Mononuclear cell (primary cell): ENCODE measurements at regions not wholly inside any gene's neighbourhood (a gene's known extent, or its start where the extent isn't known, plus 50 kb on each side); places are given as distances from the start of the nearest gene placed in this dataset.

ENCODE experiments used
- H3K27me3 ChIP-seq: 2 replicates; pipeline ENCODE4 v1.6.0; 2011; ENCODE audit warnings: low read length, control low read depth; ENCODE audit not compliant: insufficient read depth
- H3K4me1 ChIP-seq: 2 replicates; pipeline ENCODE4 v1.5.1; 2011; ENCODE audit warnings: mild to moderate bottlenecking, low read length, control low read depth; ENCODE audit not compliant: insufficient read depth
- H3K4me3 ChIP-seq: 2 replicates; pipeline ENCODE4 v1.5.1; 2011; ENCODE audit warnings: mild to moderate bottlenecking, low read length, moderate library complexity
- H3K9me3 ChIP-seq: 2 replicates; pipeline ENCODE4 v1.5.1; 2011; ENCODE audit warnings: low read depth, mild to moderate bottlenecking, control low read depth, low read length

DNA sequence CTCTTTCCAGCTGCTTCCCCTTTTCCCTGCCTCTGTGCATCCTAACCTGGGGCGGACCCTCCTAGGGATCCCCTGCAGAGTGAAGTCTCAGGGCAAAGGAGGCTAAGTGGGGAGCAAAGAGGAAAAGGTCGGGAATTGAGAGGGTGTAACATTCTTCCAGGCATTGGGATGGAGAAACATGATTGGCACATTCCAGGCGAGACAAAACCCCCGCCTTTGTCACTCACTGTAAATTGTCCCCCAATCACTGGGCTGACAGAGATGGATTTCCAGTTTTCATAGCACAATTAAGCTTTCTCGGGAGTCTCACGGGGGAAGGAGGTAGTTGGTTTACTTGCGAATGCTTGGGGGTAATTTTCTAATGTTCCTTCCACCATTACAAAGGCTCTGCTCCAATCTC is 74.9 kb downstream of the MIAT start:
- H3K4me3 ChIP-seq, result no peak overlapping the region
- no peaks in the 10 kb centered on the region for H3K27me3 ChIP-seq
- no peaks in the 10 kb centered on the region for H3K9me3 ChIP-seq
- no peaks in the 10 kb centered on the region for H3K4me1 ChIP-seq

DNA sequence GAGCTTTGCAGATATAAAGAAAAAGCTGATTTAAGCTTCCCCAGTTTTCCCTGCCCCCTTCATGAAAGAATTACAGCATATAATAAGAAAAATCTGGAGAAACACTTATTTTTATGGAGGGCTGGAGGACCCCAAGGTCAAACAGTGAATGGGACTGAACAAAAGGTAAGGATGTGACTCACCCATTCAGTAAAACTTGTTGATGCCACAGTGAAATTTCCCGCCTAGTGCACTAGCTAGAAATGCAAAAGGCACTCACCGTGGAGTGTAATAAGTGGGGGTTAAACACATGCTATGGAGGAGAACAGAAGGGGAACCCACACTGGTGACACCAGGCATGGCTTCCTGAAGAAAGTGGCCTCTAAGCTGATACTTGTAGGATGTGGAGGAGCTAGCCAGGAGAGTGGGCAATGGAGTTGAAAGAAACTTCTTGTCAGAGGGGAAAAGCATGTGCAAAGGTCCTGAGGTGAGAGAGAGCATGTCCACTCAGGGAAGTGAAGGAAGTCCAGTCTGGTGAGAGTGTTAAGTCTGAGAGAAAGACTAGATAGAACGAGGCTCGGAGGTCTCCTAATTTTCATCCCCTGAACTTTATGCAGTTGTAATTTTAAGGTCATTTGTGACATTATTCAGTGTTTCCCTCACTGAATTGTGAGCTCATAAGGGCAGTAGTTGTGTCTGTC is 77.1 kb downstream of the MIAT start:
- Histone ChIP-seq H3K27me3 (no peaks in the 10 kb centered on the region), H3K4me3 (no peak overlapping the region), H3K9me3 (no peaks in the 10 kb centered on the region), H3K4me1 (no peaks in the 10 kb centered on the region)

- H3K4me3 ChIP-seq, result no peak overlapping the region
- H3K9me3 ChIP-seq, result no peaks in the 10 kb centered on the region
- no peaks in the 10 kb centered on the region for H3K4me1 ChIP-seq
- H3K27me3 ChIP-seq, result no peaks in the 10 kb centered on the region
Measured at GRCh38 chr22:26735019-26735409, 77.6 kb downstream of the MIAT start.

- Histone ChIP-seq H3K9me3 (no peaks in the 10 kb centered on the region), H3K4me1 (no peaks in the 10 kb centered on the region), H3K27me3 (no peaks in the 10 kb centered on the region), H3K4me3 (no peak overlapping the region)
Measured at GRCh38 chr22:26737262-26737661, 79.9 kb downstream of the MIAT start.

- Histone ChIP-seq H3K4me3 (no peak overlapping the region), H3K9me3 (no peaks in the 10 kb centered on the region), H3K27me3 (no peaks in the 10 kb centered on the region), H3K4me1 (no peaks in the 10 kb centered on the region)
Measured at GRCh38 chr22:26740253-26740652, 82.9 kb downstream of the MIAT start.

DNA sequence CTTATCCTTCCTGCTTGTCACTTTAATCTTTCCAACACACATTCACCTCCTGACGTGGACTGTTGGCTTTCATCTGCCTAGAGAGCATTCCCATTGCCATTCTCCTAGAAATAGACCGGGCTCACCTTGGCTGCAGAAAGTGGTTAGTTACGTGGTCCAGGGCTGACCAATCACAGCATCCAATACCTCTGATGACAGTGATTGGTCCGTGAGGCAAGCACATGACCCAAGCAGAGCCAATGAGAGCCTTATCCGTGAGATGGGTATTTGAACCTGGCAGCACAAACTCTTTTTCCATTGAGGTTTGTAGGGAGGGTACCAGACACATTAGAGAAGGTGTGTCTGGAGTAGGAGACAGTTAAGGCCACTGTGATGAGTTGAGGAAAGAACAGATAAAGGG is 85.8 kb downstream of the MIAT start:
- no peaks in the 10 kb centered on the region for H3K4me1 ChIP-seq
- H3K9me3 ChIP-seq, result no peaks in the 10 kb centered on the region
- no peak overlapping the region for H3K4me3 ChIP-seq
- no peaks in the 10 kb centered on the region for H3K27me3 ChIP-seq

GRCh38 chr22:26744892-26745808 is 87.8 kb downstream of the MIAT start:
- H3K9me3 ChIP-seq, result no peaks in the 10 kb centered on the region
- no peak overlapping the region for H3K4me3 ChIP-seq
- no peaks in the 10 kb centered on the region for H3K27me3 ChIP-seq
- H3K4me1 ChIP-seq, result no peaks in the 10 kb centered on the region

DNA sequence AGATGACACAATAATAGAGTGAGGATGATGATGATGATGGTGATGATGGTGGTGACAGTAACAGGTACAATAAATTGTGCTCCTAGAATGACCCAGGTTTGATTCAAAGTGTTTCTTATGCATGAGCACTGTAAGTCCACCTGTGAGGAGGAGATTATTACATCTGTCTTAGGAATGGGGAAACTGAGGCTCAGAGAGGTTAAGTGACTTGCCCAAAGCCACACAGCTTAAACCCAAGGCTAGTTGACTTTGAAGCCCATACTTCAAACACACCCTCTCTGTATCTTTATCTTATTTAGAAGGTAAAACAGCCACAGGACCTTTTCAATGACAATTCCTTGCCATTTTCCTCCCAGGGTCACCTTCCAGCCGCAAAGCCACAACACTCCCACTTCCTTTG is 88.9 kb downstream of the MIAT start:
- Histone ChIP-seq H3K4me1 (peaks cover 5% of the 10 kb centered on the region), H3K9me3 (no peaks in the 10 kb centered on the region), H3K4me3 (no peak overlapping the region)

GRCh38 chr22:26748845-26749244 is 91.5 kb downstream of the MIAT start:
- H3K4me1 ChIP-seq, result peaks cover 8% of the 10 kb centered on the region
- H3K27me3 ChIP-seq, result no peaks in the 10 kb centered on the region
- H3K9me3 ChIP-seq, result no peaks in the 10 kb centered on the region
- H3K4me3 ChIP-seq, result no peak overlapping the region

More for the DNA sequence above, 88.9 kb downstream of the MIAT start:
- H3K27me3 ChIP-seq, result no peaks in the 10 kb centered on the region

- Histone ChIP-seq H3K4me3 (no peak overlapping the region), H3K27me3 (no peaks in the 10 kb centered on the region), H3K9me3 (no peaks in the 10 kb centered on the region), H3K4me1 (peaks cover 8% of the 10 kb centered on the region)
Measured at GRCh38 chr22:26751217-26751616, 93.8 kb downstream of the MIAT start.

DNA sequence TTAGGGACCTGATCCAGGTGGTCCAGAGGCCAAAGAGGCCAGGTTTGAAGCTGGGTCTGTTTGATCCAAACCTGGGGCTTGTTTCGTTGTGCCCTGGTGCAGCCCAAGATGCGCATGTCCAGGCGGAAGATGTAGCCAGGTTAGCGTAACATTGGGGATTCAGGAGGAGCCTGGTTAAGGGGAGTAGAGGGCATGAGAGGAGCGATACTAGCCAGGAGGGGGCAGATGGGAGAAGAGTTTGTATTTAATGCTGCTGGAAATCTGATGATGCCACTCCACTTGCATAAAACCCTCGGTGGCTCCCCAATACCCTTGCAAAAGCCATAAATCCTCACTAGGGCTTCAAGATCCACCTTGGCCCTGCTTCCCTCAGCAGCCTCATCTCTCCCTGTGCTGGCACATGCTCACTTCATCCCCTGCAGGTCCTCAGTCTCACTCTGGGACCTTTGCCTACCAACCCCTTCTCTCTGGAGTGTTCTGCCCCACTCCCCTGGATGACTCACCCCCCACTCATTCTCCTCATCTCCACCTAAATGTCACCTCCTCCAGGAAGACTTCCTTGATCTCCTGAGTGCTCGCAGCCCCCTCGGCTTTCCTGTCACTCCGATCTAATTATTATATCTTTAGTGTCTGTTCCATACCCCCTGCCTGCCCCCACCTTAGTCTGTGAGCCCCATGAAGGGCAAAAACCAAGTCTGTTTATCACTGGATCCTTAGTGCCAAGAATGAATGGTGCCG is 95.9 kb downstream of the MIAT start:
- peaks cover 8% of the 10 kb centered on the region for H3K4me1 ChIP-seq
- no peaks in the 10 kb centered on the region for H3K9me3 ChIP-seq
- no peaks in the 10 kb centered on the region for H3K27me3 ChIP-seq
- H3K4me3 ChIP-seq, result no peak overlapping the region

DNA sequence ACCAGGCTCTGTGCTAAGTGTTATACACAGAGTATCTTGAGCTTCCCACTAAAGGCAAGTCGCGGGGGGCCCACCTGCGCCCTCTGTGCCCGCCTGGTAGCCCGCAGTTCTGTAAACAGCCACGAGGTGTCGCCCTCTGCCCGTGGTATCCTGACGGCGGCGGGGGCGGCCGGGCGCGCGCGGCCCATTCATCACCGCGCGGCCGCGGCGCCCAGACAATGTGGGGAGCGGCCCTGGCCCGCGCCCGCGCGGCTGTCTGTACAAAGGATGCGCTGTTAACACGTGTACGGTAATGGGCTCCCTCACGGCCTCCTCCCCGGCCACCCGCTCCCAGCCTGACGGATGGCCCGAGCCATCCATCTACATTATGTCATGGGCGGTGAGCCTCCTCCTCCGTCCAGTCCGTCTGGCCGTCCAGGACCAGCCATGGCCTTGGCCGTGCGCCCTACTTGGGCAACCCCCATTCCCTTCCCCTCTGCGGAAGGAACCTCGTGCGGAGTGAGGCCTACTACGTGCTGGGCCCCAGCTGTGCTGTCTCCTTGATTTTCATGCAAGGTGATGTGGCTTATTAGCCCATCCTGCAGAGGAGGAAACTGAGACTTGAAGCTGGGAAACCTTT is 99.4 kb downstream of the MIAT start:
- no peaks in the 10 kb centered on the region for H3K27me3 ChIP-seq
- no peak overlapping the region for H3K4me3 ChIP-seq
- no peaks in the 10 kb centered on the region for H3K9me3 ChIP-seq

DNA sequence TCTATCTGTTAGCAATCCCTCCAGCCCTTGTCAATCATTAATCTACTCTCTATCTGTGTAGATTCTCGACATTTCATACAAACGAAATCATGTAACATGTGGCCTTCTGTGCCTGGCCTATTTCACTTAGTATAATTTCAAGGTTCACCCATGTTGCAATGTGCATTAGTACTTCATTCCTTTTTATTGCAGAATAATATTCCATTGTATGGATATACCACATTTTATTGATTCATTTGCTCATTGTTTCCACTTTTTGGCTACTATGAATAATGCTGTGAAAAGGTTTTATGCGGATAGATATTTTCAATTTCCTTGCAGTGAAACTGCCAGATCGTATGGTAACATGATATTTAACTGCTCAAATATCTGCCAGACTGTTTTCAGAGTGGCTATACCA is 100.1 kb downstream of the MIAT start:
- H3K9me3 ChIP-seq, result no peaks in the 10 kb centered on the region
- H3K4me3 ChIP-seq, result no peak overlapping the region
- no peaks in the 10 kb centered on the region for H3K27me3 ChIP-seq
- H3K4me1 ChIP-seq, result no peaks in the 10 kb centered on the region

More for the DNA sequence above, 99.4 kb downstream of the MIAT start:
- no peaks in the 10 kb centered on the region for H3K4me1 ChIP-seq

DNA sequence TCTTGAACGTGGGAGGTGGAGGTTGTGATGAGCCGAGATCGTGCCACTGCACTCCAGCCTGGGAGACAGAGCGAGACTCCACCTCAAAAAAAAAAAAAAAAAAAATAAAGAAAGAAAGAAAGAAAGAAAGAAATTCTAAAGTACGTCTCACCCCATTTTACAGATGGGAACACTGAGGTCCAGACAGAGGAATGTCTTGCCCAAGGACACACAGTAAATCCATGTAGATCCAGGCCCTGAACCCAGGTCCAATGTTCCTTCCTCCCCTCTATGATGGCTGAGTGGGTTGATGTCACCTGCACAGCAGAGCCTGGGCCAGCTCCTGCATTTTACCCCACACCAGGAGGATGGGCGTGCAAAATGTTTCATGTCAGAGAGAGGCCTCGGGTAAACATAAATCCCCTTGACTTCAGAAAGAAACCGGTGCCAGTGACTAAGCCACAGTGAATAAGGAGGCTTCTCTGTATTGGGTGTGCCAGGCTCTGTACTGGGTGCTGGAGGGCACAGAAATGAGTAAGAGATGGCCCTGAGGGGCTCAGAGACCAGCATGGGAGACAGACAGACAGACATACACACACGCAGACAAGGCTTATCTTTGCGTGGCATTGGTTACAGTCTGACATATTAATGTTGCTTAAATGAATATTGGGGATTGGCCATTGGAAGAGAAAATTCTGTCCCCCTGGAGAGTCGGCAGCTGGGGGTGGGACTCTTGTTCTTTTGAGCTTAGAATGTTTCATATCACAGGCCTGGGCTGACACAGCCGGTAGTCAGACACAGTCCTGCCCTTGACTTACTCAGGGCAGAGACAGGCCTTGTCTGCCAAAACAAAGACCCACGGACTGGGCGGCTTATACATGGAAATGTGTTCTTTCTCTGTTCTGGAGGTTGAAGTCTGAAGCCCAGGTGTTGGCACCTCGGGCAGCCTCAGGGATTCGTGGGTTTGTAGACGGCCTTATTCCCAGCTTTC is 105.4 kb downstream of the MIAT start:
- no peaks in the 10 kb centered on the region for H3K4me1 ChIP-seq

More for the DNA sequence above, 105.4 kb downstream of the MIAT start:
- Histone ChIP-seq H3K27me3 (no peaks in the 10 kb centered on the region), H3K4me3 (no peak overlapping the region), H3K9me3 (no peaks in the 10 kb centered on the region)
